C4-2B (cell line): ENCODE measurements at regions not wholly inside any gene's neighbourhood (a gene's known extent, or its start where the extent isn't known, plus 50 kb on each side); places are given as distances from the start of the nearest gene placed in this dataset.

ENCODE experiments used
- ZFX ChIP-seq: fragments of 450-650 bp; IDR thresholded peaks from 2 replicates; pipeline ENCODE4 v1.6.1; 2017
- TF ChIP-seq, protein P1 (sequence below): fragments of 450-650 bp; conservative IDR thresholded peaks from 2 replicates; pipeline ENCODE4 v1.5.1; 2017; ENCODE audit warnings: mild to moderate bottlenecking

DNA sequence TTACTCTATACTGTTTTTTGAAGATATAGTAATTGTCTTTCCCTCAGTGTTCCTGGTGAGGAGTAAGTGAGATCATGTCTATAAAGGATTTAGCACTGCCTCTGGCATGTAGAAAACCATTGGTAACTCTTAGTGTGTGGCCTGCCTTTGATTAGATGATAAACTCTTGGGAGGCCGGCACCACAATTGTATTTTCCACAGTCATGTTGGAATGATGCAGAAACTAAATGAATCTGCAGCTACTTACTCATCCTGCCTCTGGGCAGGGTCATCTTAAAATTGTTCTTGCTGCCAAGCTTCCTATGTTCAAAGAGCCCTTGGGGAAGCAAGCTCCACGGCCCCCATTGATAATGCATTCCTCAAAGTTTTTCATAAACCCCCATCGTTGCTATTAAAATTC lies 204.6 kb downstream of the ANKRD7 start:
- TF ChIP-seq, protein P1, sequence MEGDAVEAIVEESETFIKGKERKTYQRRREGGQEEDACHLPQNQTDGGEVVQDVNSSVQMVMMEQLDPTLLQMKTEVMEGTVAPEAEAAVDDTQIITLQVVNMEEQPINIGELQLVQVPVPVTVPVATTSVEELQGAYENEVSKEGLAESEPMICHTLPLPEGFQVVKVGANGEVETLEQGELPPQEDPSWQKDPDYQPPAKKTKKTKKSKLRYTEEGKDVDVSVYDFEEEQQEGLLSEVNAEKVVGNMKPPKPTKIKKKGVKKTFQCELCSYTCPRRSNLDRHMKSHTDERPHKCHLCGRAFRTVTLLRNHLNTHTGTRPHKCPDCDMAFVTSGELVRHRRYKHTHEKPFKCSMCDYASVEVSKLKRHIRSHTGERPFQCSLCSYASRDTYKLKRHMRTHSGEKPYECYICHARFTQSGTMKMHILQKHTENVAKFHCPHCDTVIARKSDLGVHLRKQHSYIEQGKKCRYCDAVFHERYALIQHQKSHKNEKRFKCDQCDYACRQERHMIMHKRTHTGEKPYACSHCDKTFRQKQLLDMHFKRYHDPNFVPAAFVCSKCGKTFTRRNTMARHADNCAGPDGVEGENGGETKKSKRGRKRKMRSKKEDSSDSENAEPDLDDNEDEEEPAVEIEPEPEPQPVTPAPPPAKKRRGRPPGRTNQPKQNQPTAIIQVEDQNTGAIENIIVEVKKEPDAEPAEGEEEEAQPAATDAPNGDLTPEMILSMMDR: no peak
- TF ChIP-seq ZFX: no peak
